Suprapubic skin (tissue), 4 donors: ENCODE measurements at regions not wholly inside any gene's neighbourhood (a gene's known extent, or its start where the extent isn't known, plus 50 kb on each side); places are given as distances from the start of the nearest gene placed in this dataset.

Source experiments
- DNase-seq, 2 donors: peaks; one replicate each; pipeline ENCODE4 v3.0.0-alpha.2; 2019; ENCODE audit warnings: low spot score in 2 of 2
- H3K27ac ChIP-seq: fragments of 200-600 bp; sonication (generic); one replicate; pipeline ENCODE4 v1.5.1; 2019
- H3K27me3 ChIP-seq: fragments of 200-600 bp; sonication (generic); one replicate; pipeline ENCODE4 v1.5.1; 2019
- H3K36me3 ChIP-seq: fragments of 200-600 bp; sonication (generic); one replicate; pipeline ENCODE4 v1.5.1; 2019
- H3K4me1 ChIP-seq: fragments of 200-600 bp; sonication (generic); one replicate; pipeline ENCODE4 v1.5.1; 2019
- H3K4me3 ChIP-seq: fragments of 200-600 bp; sonication (generic); one replicate; pipeline ENCODE4 v1.5.1; 2019; ENCODE audit warnings: mild to moderate bottlenecking
- H3K9me3 ChIP-seq: fragments of 200-600 bp; sonication (generic); one replicate; pipeline ENCODE4 v1.5.1; 2019
- EP300 ChIP-seq: sonication (generic); formaldehyde crosslinking; IDR thresholded peaks from one replicate; pipeline ENCODE4 v1.6.1; 2017; ENCODE audit warnings: antibody characterized with exemption
- POLR2A ChIP-seq, 2 donors: fragments of 450-650 bp; IDR thresholded peaks; one replicate each; pipeline ENCODE4 v1.6.1; 2017; ENCODE audit warnings: antibody characterized with exemption in 2 of 2, mild to moderate bottlenecking in 2 of 2, moderate library complexity in 2 of 2
- POLR2AphosphoS5 ChIP-seq, 3 donors: sonication (generic); formaldehyde crosslinking; IDR thresholded peaks; one replicate each; pipeline ENCODE4 v1.6.1; 2017; ENCODE audit warnings: antibody characterized with exemption in 3 of 3
- WGBS: methylation state at CpG from one replicate; pipeline ENCODE4 v1.1.5; 2018; 5-methylcytosine and 5-hydroxymethylcytosine counted together
- TF ChIP-seq, protein P1 (sequence below), 2 donors: fragments of 200-600 bp in 1 of 2; fragments of 450-650 bp in 1 of 2; sonication (generic) in 1 of 2; IDR thresholded peaks; one replicate each; pipeline ENCODE4 v1.5.1; 2016 to 2019; ENCODE audit warnings: antibody characterized with exemption in 2 of 2, mild to moderate bottlenecking in 1 of 2, moderate library complexity in 1 of 2

GRCh38 chr4:137015426-137016409 is 516.6 kb downstream of the PCDH18 start:
- no peak for DNase-seq
- no peak for TF ChIP-seq POLR2AphosphoS5 (IDR thresholded peaks at IDR 0.05)
- TF ChIP-seq, protein P1, sequence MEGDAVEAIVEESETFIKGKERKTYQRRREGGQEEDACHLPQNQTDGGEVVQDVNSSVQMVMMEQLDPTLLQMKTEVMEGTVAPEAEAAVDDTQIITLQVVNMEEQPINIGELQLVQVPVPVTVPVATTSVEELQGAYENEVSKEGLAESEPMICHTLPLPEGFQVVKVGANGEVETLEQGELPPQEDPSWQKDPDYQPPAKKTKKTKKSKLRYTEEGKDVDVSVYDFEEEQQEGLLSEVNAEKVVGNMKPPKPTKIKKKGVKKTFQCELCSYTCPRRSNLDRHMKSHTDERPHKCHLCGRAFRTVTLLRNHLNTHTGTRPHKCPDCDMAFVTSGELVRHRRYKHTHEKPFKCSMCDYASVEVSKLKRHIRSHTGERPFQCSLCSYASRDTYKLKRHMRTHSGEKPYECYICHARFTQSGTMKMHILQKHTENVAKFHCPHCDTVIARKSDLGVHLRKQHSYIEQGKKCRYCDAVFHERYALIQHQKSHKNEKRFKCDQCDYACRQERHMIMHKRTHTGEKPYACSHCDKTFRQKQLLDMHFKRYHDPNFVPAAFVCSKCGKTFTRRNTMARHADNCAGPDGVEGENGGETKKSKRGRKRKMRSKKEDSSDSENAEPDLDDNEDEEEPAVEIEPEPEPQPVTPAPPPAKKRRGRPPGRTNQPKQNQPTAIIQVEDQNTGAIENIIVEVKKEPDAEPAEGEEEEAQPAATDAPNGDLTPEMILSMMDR (IDR thresholded peaks at IDR 0.05), result no peak
- no peak for TF ChIP-seq POLR2A (IDR thresholded peaks at IDR 0.05)
- TF ChIP-seq EP300, result no peak
- 38% methylated on average over 2 of the region's 2 CpGs for WGBS
- Histone ChIP-seq H3K9me3 (no peaks in the 10 kb centered on the region), H3K4me1 (no peaks in the 10 kb centered on the region), H3K4me3 (no peak overlapping the region), H3K36me3 (no peaks in the 10 kb centered on the region), H3K27me3 (no peaks in the 10 kb centered on the region), H3K27ac (no peak overlapping the region)

- WGBS, result 100% methylated on average over 2 of the region's 2 CpGs
- H3K27me3 ChIP-seq, result no peaks in the 10 kb centered on the region
- TF ChIP-seq POLR2AphosphoS5 (IDR thresholded peaks at IDR 0.05), result no peak
- no peak for TF ChIP-seq EP300
- TF ChIP-seq, protein P1 (IDR thresholded peaks at IDR 0.05), result no peak
- no peak overlapping the region for H3K4me3 ChIP-seq
- H3K9me3 ChIP-seq, result peaks cover 9% of the 10 kb centered on the region
- no peak for DNase-seq
- no peak overlapping the region for H3K27ac ChIP-seq
- H3K36me3 ChIP-seq, result no peaks in the 10 kb centered on the region
- no peaks in the 10 kb centered on the region for H3K4me1 ChIP-seq
Measured at GRCh38 chr4:137000432-137000831, 531.9 kb downstream of the PCDH18 start.

- WGBS, result 58% methylated on average over 3 of the region's 3 CpGs
- H3K27me3 ChIP-seq, result no peaks in the 10 kb centered on the region
- DNase-seq, result no peak
- H3K27ac ChIP-seq, result no peak overlapping the region
- no peaks in the 10 kb centered on the region for H3K36me3 ChIP-seq
- no peak overlapping the region for H3K4me3 ChIP-seq
- no peaks in the 10 kb centered on the region for H3K4me1 ChIP-seq
- no peaks in the 10 kb centered on the region for H3K9me3 ChIP-seq
- TF ChIP-seq POLR2AphosphoS5 (IDR thresholded peaks at IDR 0.05) (no peak), POLR2A (IDR thresholded peaks at IDR 0.05) (no peak), EP300 (no peak)
- TF ChIP-seq, protein P1 (IDR thresholded peaks at IDR 0.05), result no peak
Measured at GRCh38 chr4:136992032-136992431, 540.3 kb downstream of the PCDH18 start.

- Histone ChIP-seq H3K9me3 (no peaks in the 10 kb centered on the region), H3K36me3 (no peaks in the 10 kb centered on the region), H3K27me3 (no peaks in the 10 kb centered on the region), H3K4me1 (no peaks in the 10 kb centered on the region), H3K4me3 (no peak overlapping the region), H3K27ac (no peak overlapping the region)
- TF ChIP-seq POLR2A (IDR thresholded peaks at IDR 0.05) (no peak), EP300 (no peak), POLR2AphosphoS5 (IDR thresholded peaks at IDR 0.05) (no peak)
- TF ChIP-seq, protein P1 (IDR thresholded peaks at IDR 0.05), result no peak
- DNase-seq, result no peak
- 44% methylated on average over 1 of the region's 1 CpG for WGBS
Measured at GRCh38 chr4:136985683-136986082, 546.6 kb downstream of the PCDH18 start.

DNA sequence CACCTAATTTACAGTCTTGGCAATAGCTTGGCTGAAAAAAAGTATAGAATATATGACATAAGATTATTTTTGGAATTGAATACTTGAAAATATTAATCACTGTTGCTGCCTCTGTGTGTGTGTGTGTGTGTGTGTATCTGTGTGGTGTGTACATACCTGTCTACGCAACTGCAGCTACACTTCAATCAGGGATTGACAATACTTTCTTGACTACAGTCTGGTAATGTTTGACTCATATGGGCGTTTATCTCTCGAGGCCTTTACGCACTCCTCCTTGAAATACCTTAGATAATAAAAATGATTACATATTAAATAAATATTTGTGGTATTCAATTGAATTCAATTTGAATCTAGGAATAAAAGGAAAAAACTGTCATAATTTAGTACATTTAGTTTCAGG is 565.2 kb downstream of the PCDH18 start:
- H3K27ac ChIP-seq, result no peak overlapping the region
- TF ChIP-seq POLR2AphosphoS5 (IDR thresholded peaks at IDR 0.05) (no peak), POLR2A (IDR thresholded peaks at IDR 0.05) (no peak), EP300 (no peak)
- TF ChIP-seq, protein P1 (IDR thresholded peaks at IDR 0.05), result no peak
- no peaks in the 10 kb centered on the region for H3K36me3 ChIP-seq
- WGBS, result 94% methylated on average over 4 of the region's 4 CpGs
- no peaks in the 10 kb centered on the region for H3K4me1 ChIP-seq
- no peaks in the 10 kb centered on the region for H3K9me3 ChIP-seq
- H3K27me3 ChIP-seq, result no peaks in the 10 kb centered on the region
- no peak for DNase-seq
- H3K4me3 ChIP-seq, result no peak overlapping the region
